Fibroblast of skin of back (primary cell): ENCODE measurements at regions not wholly inside any gene's neighbourhood (a gene's known extent, or its start where the extent isn't known, plus 50 kb on each side); places are given as distances from the start of the nearest gene placed in this dataset.

Experiments
- DNase-seq: peaks from one replicate; pipeline ENCODE4 v3.0.0-alpha.2; 2013

- DNase-seq, result no peak
Measured at GRCh38 chr5:54927097-54927746, 58.2 kb downstream of the ESM1 start.

- DNase-seq, result no peak
Measured at GRCh38 chr5:54924487-54924886, 60.9 kb downstream of the ESM1 start.

- DNase-seq, result no peak
Measured at GRCh38 chr5:54917323-54917722, 68.1 kb downstream of the ESM1 start.

GRCh38 chr5:54915466-54916027, 69.8 kb downstream of the ESM1 start:
- DNase-seq, result no peak

GRCh38 chr5:54912021-54912420, 73.4 kb downstream of the ESM1 start:
- no peak for DNase-seq

GRCh38 chr5:54909911-54910870, 75.2 kb downstream of the ESM1 start:
- peak; percentile 83 for DNase-seq

- DNase-seq, result peak; percentile 38
Measured at GRCh38 chr5:54908774-54909525, 76.4 kb downstream of the ESM1 start.

- peak; percentile 71 for DNase-seq
Measured at GRCh38 chr5:54905942-54906537, 79.4 kb downstream of the ESM1 start.

- DNase-seq, result no peak
Measured at GRCh38 chr5:54905246-54905795, 80.1 kb downstream of the ESM1 start.

- peak; percentile 68 for DNase-seq
Measured at GRCh38 chr5:54904425-54904824, 81.0 kb downstream of the ESM1 start.

- peak; percentile 61 for DNase-seq
Measured at GRCh38 chr5:54902791-54903473, 82.5 kb downstream of the ESM1 start.

GRCh38 chr5:54900984-54901725, 84.2 kb downstream of the ESM1 start:
- no peak for DNase-seq

GRCh38 chr5:54897001-54897400, 88.4 kb downstream of the ESM1 start:
- DNase-seq, result no peak

GRCh38 chr5:54895816-54896341, 89.5 kb downstream of the ESM1 start:
- peak; percentile 50 for DNase-seq

GRCh38 chr5:54894957-54895815, 90.2 kb downstream of the ESM1 start:
- no peak for DNase-seq

- DNase-seq, result peak; percentile 90
Measured at GRCh38 chr5:54889826-54890225, 95.6 kb downstream of the ESM1 start.

- DNase-seq, result no peak
Measured at GRCh38 chr5:54887663-54888062, 97.7 kb downstream of the ESM1 start.

GRCh38 chr5:54886866-54887265, 98.5 kb downstream of the ESM1 start:
- no peak for DNase-seq

- no peak for DNase-seq
Measured at GRCh38 chr5:54885636-54886035, 99.8 kb downstream of the ESM1 start.

- DNase-seq, result no peak
Measured at GRCh38 chr5:54884195-54884536, 101.2 kb downstream of the ESM1 start.
